Cardiac muscle cell (in vitro differentiated cells and primary cell): ENCODE measurements at regions not wholly inside any gene's neighbourhood (a gene's known extent, or its start where the extent isn't known, plus 50 kb on each side); places are given as distances from the start of the nearest gene placed in this dataset.

Experiments
- DNase-seq, 2 donors: peaks; one replicate each; pipeline versions ENCODE4 v3.0.0 to v3.0.0-alpha.2; 2010 to 2017; ENCODE audit warnings: low read depth in 1 of 2, low spot score in 1 of 2
- H3K27ac ChIP-seq: fragments of 200-600 bp; sonication (generic); 2 replicates; pipeline ENCODE4 v1.5.1; 2016
- H3K27me3 ChIP-seq: fragments of 200-600 bp; sonication (generic); 2 replicates; pipeline ENCODE4 v1.6.0; 2016; ENCODE audit warnings: control low read depth
- H3K36me3 ChIP-seq: fragments of 200-600 bp; sonication (generic); 2 replicates; pipeline ENCODE4 v1.5.1; 2016; ENCODE audit warnings: control low read depth
- H3K4me1 ChIP-seq: fragments of 200-600 bp; sonication (generic); 2 replicates; pipeline ENCODE4 v1.8.1; 2017; ENCODE audit warnings: low read depth, mild to moderate bottlenecking, mixed run types
- H3K4me3 ChIP-seq: fragments of 200-600 bp; sonication (generic); 2 replicates; pipeline ENCODE4 v1.5.1; 2016; ENCODE audit warnings: mild to moderate bottlenecking
- H3K9me3 ChIP-seq: fragments of 200-600 bp; sonication (generic); 2 replicates; pipeline ENCODE4 v1.5.1; 2017; ENCODE audit warnings: low read depth, mild to moderate bottlenecking, control low read depth
- TF ChIP-seq, protein P1 (sequence below): IDR thresholded peaks from 2 replicates; pipeline ENCODE4 v1.5.1; 2012; ENCODE audit warnings: low read depth, mild to moderate bottlenecking, low read length

DNA sequence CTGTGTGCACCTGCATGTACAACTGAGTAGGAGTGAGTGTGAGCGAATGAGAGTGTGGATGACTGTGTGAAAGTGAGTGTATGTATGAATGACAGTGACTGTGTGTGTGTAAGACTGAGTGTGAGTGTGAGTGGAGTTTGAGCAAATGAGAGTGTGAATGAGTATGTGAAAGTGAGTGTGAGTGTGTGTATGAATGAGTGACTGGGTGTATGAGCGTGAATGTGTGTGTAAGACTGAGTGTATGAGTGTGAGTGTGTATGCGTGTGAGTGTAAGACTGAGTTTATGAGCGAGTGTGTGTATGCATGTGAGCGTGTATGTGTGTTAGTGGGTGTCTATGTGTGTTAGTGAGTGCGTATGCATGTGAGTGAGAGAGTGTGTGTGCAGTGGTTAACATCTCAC, 220.8 kb downstream of the QKI start:
- Histone ChIP-seq H3K9me3 (no peaks in the 10 kb centered on the region), H3K27me3 (no peaks in the 10 kb centered on the region), H3K27ac (no peak overlapping the region), H3K4me3 (no peak overlapping the region), H3K36me3 (no peaks in the 10 kb centered on the region), H3K4me1 (no peaks in the 10 kb centered on the region)
- TF ChIP-seq, protein P1, sequence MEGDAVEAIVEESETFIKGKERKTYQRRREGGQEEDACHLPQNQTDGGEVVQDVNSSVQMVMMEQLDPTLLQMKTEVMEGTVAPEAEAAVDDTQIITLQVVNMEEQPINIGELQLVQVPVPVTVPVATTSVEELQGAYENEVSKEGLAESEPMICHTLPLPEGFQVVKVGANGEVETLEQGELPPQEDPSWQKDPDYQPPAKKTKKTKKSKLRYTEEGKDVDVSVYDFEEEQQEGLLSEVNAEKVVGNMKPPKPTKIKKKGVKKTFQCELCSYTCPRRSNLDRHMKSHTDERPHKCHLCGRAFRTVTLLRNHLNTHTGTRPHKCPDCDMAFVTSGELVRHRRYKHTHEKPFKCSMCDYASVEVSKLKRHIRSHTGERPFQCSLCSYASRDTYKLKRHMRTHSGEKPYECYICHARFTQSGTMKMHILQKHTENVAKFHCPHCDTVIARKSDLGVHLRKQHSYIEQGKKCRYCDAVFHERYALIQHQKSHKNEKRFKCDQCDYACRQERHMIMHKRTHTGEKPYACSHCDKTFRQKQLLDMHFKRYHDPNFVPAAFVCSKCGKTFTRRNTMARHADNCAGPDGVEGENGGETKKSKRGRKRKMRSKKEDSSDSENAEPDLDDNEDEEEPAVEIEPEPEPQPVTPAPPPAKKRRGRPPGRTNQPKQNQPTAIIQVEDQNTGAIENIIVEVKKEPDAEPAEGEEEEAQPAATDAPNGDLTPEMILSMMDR: no peak
- no peak for DNase-seq

DNA sequence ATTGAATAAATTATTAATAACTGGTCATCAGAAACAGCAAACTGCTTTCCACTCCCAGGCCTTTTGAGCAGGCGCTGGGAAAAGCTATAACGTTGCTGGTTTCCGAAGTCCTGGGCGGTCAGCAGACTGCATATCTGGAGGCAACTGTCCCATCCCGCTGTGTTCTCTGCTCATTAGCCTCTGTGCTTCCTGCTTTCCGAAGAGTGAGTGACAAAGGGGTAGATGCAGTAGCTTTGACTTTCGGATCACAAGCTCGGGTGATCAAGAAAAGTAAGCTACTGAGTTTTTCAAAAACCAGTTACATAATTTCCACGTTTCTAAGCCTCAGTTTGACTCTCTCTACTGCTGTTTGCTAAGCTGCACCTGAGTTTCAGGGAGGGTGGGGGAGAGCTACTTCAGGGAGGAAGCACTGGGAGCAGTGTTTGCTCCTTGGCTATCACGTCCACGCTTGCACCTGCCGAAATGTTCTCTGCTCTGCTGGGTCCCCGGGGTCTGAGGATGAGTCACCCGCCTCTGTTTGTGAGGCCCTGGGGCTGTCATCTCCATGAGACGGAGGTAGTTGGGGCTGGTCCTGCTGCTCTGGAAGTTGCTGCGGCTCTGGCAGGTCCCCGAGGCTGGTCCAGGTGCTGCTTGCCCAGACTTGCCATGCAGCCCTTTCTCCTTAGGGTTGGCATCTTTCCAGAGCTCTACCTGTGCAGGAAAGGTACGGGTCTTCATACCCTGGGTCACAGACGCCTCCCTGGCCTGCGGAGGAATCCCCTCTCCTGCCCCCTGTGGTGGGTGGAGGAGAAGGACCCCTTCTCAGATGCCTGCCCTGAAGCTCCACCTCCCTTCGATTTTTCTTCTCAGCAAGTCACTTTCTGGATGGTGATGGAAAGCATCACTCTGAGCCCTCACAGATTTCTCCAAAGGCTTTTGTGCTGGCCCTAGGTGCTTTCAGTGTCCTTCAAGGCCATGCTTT, 220.0 kb downstream of the QKI start:
- no peaks in the 10 kb centered on the region for H3K9me3 ChIP-seq
- no peaks in the 10 kb centered on the region for H3K27me3 ChIP-seq
- no peak for DNase-seq
- no peak overlapping the region for H3K4me3 ChIP-seq
- H3K36me3 ChIP-seq: no peaks in the 10 kb centered on the region
- H3K4me1 ChIP-seq: no peaks in the 10 kb centered on the region
- TF ChIP-seq, protein P1: no peak
- no peak overlapping the region for H3K27ac ChIP-seq

DNA sequence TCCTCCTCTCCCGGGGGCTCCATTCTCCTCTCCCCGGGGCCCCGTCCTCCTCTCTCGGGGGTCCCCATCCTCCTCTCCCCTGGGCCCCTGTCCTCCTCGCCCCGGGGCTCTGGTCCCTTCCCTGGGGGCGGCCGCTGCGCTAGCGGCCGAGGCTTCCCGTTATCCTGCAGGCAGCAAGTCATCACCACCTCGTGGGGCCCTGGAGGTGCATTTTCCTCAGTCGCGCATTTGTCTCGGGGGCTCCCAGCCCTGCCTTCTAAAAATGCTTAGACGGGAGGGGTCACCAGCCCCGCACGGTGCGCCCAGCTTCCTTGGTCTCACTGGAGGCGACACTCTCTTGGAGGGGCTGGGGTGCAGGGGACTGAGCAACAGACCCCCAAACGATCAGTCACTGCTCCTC, 216.5 kb downstream of the QKI start:
- no peak for DNase-seq
- TF ChIP-seq, protein P1: no peak
- Histone ChIP-seq H3K9me3 (no peaks in the 10 kb centered on the region), H3K27ac (no peak overlapping the region), H3K4me3 (no peak overlapping the region), H3K4me1 (no peaks in the 10 kb centered on the region), H3K27me3 (no peaks in the 10 kb centered on the region), H3K36me3 (no peaks in the 10 kb centered on the region)

DNA sequence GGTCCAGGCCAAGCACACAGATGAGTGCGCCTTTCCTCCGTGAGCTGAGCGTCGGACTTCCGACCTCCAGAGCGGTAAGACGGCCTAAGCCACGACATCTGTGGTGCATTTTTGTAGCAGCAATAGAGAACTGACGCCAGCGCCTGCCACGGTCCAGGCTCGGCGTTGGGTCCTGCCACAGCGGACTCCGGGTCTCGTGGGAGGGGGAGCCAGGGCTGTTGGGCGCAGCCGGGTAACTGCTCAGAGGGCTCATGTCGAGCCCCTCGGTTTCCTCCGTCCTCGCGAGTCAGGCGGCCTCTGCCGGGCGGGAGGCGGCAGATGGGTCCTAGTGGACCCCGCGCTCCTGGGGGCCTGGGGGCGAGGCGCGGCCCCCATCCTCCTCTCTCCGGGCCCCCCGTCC, 216.1 kb downstream of the QKI start:
- H3K27ac ChIP-seq: no peak overlapping the region
- DNase-seq: no peak
- H3K27me3 ChIP-seq: no peaks in the 10 kb centered on the region
- no peaks in the 10 kb centered on the region for H3K9me3 ChIP-seq
- TF ChIP-seq, protein P1: no peak
- no peak overlapping the region for H3K4me3 ChIP-seq
- no peaks in the 10 kb centered on the region for H3K4me1 ChIP-seq
- no peaks in the 10 kb centered on the region for H3K36me3 ChIP-seq

DNA sequence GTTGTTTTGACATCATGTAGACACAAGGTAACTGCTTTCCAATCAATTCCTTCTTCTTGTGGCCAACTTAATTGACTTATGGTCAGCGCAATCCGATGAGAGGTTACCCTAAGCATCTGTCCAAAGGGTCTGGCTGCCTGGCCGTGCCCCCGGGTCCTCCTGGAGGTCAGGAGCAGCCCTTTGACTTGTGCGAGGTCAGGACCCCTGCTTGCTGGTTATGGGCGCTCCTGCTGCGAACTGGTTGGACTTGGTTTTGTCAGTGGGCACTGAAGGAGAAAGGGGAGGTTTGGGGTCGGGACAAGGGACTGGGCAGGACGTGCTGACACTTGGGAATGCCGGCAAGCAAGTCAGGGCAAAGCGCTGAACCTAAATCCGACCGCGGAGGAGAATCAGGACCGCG, 215.6 kb downstream of the QKI start:
- TF ChIP-seq, protein P1: no peak
- Histone ChIP-seq H3K4me1 (no peaks in the 10 kb centered on the region), H3K27me3 (no peaks in the 10 kb centered on the region), H3K4me3 (no peak overlapping the region), H3K9me3 (no peaks in the 10 kb centered on the region), H3K36me3 (no peaks in the 10 kb centered on the region), H3K27ac (no peak overlapping the region)
- no peak for DNase-seq
